ENCODE measurements at regions not wholly inside any gene's neighbourhood (a gene's known extent, or its start where the extent isn't known, plus 50 kb on each side); places are given as distances from the start of the nearest gene placed in this dataset.
"Not testable (repeated sequence)": the region's sequence is repeated elsewhere in the genome, so short reads cannot be mapped to it uniquely, and the experiment has no call there.

GRCh38 chr17:47066841-47067682 lies 88.0 kb upstream of the RPRML start:
- peak; percentile 48 to 80 (median 77) for DNase-seq (ENCODE audit: low read depth in 3 of 3, low spot score in 2 of 3)

- DNase-seq (ENCODE audit: low read depth in 3 of 3, low spot score in 2 of 3): no peak
Observed at GRCh38 chr17:47066095-47066494, 87.0 kb upstream of the RPRML start.

GRCh38 chr17:47064684-47065083 lies 85.6 kb upstream of the RPRML start:
- DNase-seq (ENCODE audit: low read depth in 3 of 3, low spot score in 2 of 3): no peak

GRCh38 chr17:47063475-47063874 lies 84.4 kb upstream of the RPRML start:
- DNase-seq (ENCODE audit: low read depth in 3 of 3, low spot score in 2 of 3): no peak

GRCh38 chr17:47062851-47063250 lies 83.8 kb upstream of the RPRML start:
- not testable (repeated sequence) for DNase-seq (ENCODE audit: low read depth in 3 of 3, low spot score in 2 of 3)

- not testable (repeated sequence) for DNase-seq (ENCODE audit: low read depth in 3 of 3, low spot score in 2 of 3)
Observed at GRCh38 chr17:47060005-47060404, 81.0 kb upstream of the RPRML start.

GRCh38 chr17:47057830-47058229 lies 78.8 kb upstream of the RPRML start:
- no peak for DNase-seq (ENCODE audit: low read depth in 3 of 3, low spot score in 2 of 3)

GRCh38 chr17:47057279-47057678 lies 78.2 kb upstream of the RPRML start:
- DNase-seq (ENCODE audit: low read depth in 3 of 3, low spot score in 2 of 3): not testable (repeated sequence)

- not testable (repeated sequence) for DNase-seq (ENCODE audit: low read depth in 3 of 3, low spot score in 2 of 3)
Observed at GRCh38 chr17:47056687-47057086, 77.6 kb upstream of the RPRML start.

All from right renal cortex interstitium (tissue), 3 donors.